Osteoblast (primary cell): ENCODE measurements at regions not wholly inside any gene's neighbourhood (a gene's known extent, or its start where the extent isn't known, plus 50 kb on each side); places are given as distances from the start of the nearest gene placed in this dataset.

Experiments used
- DNase-seq: peaks from one replicate; pipeline ENCODE4 v3.0.0; 2011; ENCODE audit warnings: low spot score, mixed read lengths; ENCODE audit not compliant: insufficient read length; ENCODE audit errors: missing footprints
- H2AFZ ChIP-seq: 2 replicates; pipeline ENCODE4 v1.6.0; 2011; ENCODE audit warnings: mild to moderate bottlenecking, low read length
- H3K27ac ChIP-seq: 2 replicates; pipeline ENCODE4 v1.5.1; 2011; ENCODE audit warnings: mild to moderate bottlenecking, low read depth, low read length, moderate library complexity
- H3K27me3 ChIP-seq: 2 replicates; pipeline ENCODE4 v1.6.0; 2012; ENCODE audit warnings: mild to moderate bottlenecking, control low read depth, inconsistent platforms, low read length, moderate library complexity; ENCODE audit not compliant: insufficient read depth
- H3K36me3 ChIP-seq: 2 replicates; pipeline ENCODE4 v1.5.1; 2011; ENCODE audit warnings: mild to moderate bottlenecking, low read length, control low read depth, moderate library complexity; ENCODE audit not compliant: insufficient read depth
- H3K4me1 ChIP-seq: 2 replicates; pipeline ENCODE4 v1.5.1; 2011; ENCODE audit warnings: mild to moderate bottlenecking, low read length, control low read depth, moderate library complexity; ENCODE audit not compliant: insufficient read depth
- H3K4me2 ChIP-seq: 2 replicates; pipeline ENCODE4 v1.6.0; 2011; ENCODE audit warnings: mild to moderate bottlenecking, low read length; ENCODE audit not compliant: insufficient read depth
- H3K4me3 ChIP-seq: fragments of 200-600 bp; sonication (generic); 3 replicates; pipeline ENCODE4 v1.5.1; 2012; ENCODE audit warnings: mild to moderate bottlenecking, low read length, inconsistent platforms; ENCODE audit not compliant: insufficient read depth
- H3K79me2 ChIP-seq: 2 replicates; pipeline ENCODE4 v1.6.0; 2012; ENCODE audit warnings: mild to moderate bottlenecking, low read length, control low read depth, inconsistent platforms; ENCODE audit not compliant: insufficient read depth
- H3K9me3 ChIP-seq: 2 replicates; pipeline ENCODE4 v1.5.1; 2011; ENCODE audit warnings: low read depth, low read length, control low read depth
- H4K20me1 ChIP-seq: 2 replicates; pipeline ENCODE4 v1.6.0; 2012; ENCODE audit warnings: mild to moderate bottlenecking, low read length, control low read depth; ENCODE audit not compliant: insufficient read depth
- TF ChIP-seq, protein P1 (sequence below): IDR thresholded peaks from 2 replicates; pipeline ENCODE4 v1.5.1; 2011; ENCODE audit warnings: mild to moderate bottlenecking, low read depth, low read length, moderate library complexity; ENCODE audit errors: extremely low read depth

- H4K20me1 ChIP-seq = no peaks in the 10 kb centered on the region
- no peaks in the 10 kb centered on the region for H3K9me3 ChIP-seq
- H3K4me3 ChIP-seq = no peak overlapping the region
- peaks cover 5% of the 10 kb centered on the region for H3K4me1 ChIP-seq
- TF ChIP-seq, protein P1, sequence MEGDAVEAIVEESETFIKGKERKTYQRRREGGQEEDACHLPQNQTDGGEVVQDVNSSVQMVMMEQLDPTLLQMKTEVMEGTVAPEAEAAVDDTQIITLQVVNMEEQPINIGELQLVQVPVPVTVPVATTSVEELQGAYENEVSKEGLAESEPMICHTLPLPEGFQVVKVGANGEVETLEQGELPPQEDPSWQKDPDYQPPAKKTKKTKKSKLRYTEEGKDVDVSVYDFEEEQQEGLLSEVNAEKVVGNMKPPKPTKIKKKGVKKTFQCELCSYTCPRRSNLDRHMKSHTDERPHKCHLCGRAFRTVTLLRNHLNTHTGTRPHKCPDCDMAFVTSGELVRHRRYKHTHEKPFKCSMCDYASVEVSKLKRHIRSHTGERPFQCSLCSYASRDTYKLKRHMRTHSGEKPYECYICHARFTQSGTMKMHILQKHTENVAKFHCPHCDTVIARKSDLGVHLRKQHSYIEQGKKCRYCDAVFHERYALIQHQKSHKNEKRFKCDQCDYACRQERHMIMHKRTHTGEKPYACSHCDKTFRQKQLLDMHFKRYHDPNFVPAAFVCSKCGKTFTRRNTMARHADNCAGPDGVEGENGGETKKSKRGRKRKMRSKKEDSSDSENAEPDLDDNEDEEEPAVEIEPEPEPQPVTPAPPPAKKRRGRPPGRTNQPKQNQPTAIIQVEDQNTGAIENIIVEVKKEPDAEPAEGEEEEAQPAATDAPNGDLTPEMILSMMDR = no peak
- no peak overlapping the region for H3K27ac ChIP-seq
- no peaks in the 10 kb centered on the region for H3K27me3 ChIP-seq
- no peak for DNase-seq
- no peak overlapping the region for H3K4me2 ChIP-seq
- no peaks in the 10 kb centered on the region for H3K36me3 ChIP-seq
- H3K79me2 ChIP-seq = no peaks in the 10 kb centered on the region
- no peak overlapping the region for H2AFZ ChIP-seq
Measured at GRCh38 chr6:90795078-90795477, 208.2 kb upstream of the MAP3K7 start.

DNA sequence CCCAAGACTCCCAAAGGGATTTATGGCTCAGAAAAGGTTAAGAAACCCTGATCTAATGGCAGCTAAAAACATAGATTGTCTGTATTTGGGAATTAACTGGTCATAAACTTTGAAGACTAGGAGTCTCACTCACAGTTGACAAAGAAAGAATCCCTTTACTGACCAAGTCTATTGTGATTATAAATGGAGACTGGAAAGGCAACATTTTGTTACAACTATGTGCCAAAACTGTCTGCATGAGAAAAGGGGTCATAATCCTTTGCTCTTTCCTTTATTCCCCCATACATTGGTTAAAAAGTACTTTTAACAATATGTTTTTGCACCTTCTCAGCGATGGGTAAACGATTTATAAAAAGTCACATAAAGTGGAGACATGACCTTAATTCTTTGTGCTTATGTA is 206.9 kb upstream of the MAP3K7 start:
- DNase-seq = no peak
- H3K4me2 ChIP-seq = no peak overlapping the region
- H3K27ac ChIP-seq = no peak overlapping the region
- TF ChIP-seq, protein P1 = no peak
- H3K27me3 ChIP-seq = no peaks in the 10 kb centered on the region
- H4K20me1 ChIP-seq = no peaks in the 10 kb centered on the region
- no peak overlapping the region for H2AFZ ChIP-seq
- no peaks in the 10 kb centered on the region for H3K79me2 ChIP-seq
- no peaks in the 10 kb centered on the region for H3K36me3 ChIP-seq
- peaks cover 7% of the 10 kb centered on the region for H3K4me1 ChIP-seq
- no peak overlapping the region for H3K4me3 ChIP-seq
- H3K9me3 ChIP-seq = no peaks in the 10 kb centered on the region

DNA sequence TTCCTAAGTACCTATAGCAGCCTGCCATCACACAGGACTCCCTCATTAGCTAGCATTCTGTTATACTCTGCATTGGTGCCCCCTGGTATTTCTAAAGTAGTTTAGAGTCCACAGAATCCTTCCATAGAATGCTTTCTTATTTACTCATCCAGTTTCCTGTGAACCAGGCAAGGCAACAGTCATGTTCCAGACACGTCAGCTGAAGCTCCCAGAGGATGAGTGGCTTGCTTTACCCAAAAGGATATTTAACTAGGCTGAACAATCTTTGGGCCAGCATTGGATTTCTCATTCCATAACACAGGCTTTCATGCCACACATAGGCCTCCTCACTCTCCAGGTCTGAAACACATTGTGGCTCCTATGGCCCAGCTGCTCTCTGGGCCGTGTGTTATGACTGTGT is 203.8 kb upstream of the MAP3K7 start:
- H3K36me3 ChIP-seq = no peaks in the 10 kb centered on the region
- no peak overlapping the region for H3K4me3 ChIP-seq
- no peaks in the 10 kb centered on the region for H3K79me2 ChIP-seq
- H4K20me1 ChIP-seq = no peaks in the 10 kb centered on the region
- peak; percentile 42 for DNase-seq
- no peaks in the 10 kb centered on the region for H3K9me3 ChIP-seq
- no peaks in the 10 kb centered on the region for H3K27me3 ChIP-seq
- H2AFZ ChIP-seq = peak overlapping the region; percentile 85
- TF ChIP-seq, protein P1 = no peak
- H3K4me1 ChIP-seq = peaks cover 7% of the 10 kb centered on the region
- H3K27ac ChIP-seq = peak overlapping the region; percentile 69
- H3K4me2 ChIP-seq = peak overlapping the region; percentile 6

- peak overlapping the region; percentile 88 for H2AFZ ChIP-seq
- DNase-seq = no peak
- H3K79me2 ChIP-seq = no peaks in the 10 kb centered on the region
- no peaks in the 10 kb centered on the region for H4K20me1 ChIP-seq
- no peaks in the 10 kb centered on the region for H3K9me3 ChIP-seq
- H3K36me3 ChIP-seq = no peaks in the 10 kb centered on the region
- H3K27ac ChIP-seq = peak overlapping the region; percentile 69
- TF ChIP-seq, protein P1 = no peak
- H3K27me3 ChIP-seq = no peaks in the 10 kb centered on the region
- H3K4me1 ChIP-seq = peaks cover 7% of the 10 kb centered on the region
- peak overlapping the region; percentile 18 for H3K4me2 ChIP-seq
- no peak overlapping the region for H3K4me3 ChIP-seq
Measured at GRCh38 chr6:90790058-90790457, 203.2 kb upstream of the MAP3K7 start.
